NB4 (cell line): ENCODE measurements at regions not wholly inside any gene's neighbourhood (a gene's known extent, or its start where the extent isn't known, plus 50 kb on each side); places are given as distances from the start of the nearest gene placed in this dataset.

Experiments
- DNase-seq: peaks from one replicate; pipeline ENCODE4 v3.0.0; 2010; ENCODE audit warnings: low read depth
- H3K4me3 ChIP-seq: one replicate; pipeline ENCODE4 v1.5.1; 2011; ENCODE audit warnings: mild to moderate bottlenecking, low read depth, low read length, moderate library complexity
- MYC ChIP-seq: IDR thresholded peaks from 2 replicates; pipeline ENCODE4 v1.6.1; 2011; ENCODE audit warnings: low read depth, low read length
- POLR2A ChIP-seq: IDR thresholded peaks from 2 replicates; pipeline ENCODE4 v1.6.1; 2011; ENCODE audit warnings: mild to moderate bottlenecking; ENCODE audit not compliant: insufficient read length; ENCODE audit errors: extremely low read depth
- TF ChIP-seq, protein P1 (sequence below): IDR thresholded peaks from 2 replicates; pipeline ENCODE4 v1.6.1; 2011; ENCODE audit warnings: low read depth, low read length
- TF ChIP-seq, protein P2 (sequence below): IDR thresholded peaks from one replicate; pipeline ENCODE4 v1.5.1; 2012; ENCODE audit warnings: low read depth, low read length

DNA sequence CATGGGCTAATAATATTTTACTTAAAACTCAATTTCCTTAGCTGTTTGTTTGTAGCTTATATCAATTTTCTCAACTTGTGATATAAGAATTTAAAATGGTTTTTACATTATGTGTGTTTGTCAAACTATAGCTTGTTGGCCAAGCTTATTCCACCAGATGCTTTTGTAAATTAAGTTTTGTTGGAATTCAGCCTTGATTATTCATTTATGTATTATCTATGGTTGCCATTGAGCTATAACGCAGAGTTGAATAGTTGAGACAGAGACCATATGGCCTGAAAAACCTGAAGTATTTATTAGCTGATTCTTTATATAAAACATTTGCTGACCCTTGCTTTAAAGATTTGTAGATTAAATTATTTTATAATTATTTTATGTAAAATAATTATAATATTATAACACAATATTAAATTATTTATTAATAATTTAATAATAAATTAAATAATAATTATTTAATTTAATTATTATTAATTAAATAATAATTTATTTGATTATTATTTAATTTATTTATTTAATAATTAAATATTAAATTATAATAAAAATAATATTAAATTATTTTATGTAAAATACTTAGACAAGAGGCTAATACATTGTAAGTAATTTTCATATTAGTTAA lies 779.6 kb upstream of the NECTIN3 start:
- H3K4me3 ChIP-seq = no peak overlapping the region
- TF ChIP-seq, protein P1, sequence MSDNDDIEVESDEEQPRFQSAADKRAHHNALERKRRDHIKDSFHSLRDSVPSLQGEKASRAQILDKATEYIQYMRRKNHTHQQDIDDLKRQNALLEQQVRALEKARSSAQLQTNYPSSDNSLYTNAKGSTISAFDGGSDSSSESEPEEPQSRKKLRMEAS = no peak
- TF ChIP-seq MYC (no peak), POLR2A (no peak)
- TF ChIP-seq, protein P2, sequence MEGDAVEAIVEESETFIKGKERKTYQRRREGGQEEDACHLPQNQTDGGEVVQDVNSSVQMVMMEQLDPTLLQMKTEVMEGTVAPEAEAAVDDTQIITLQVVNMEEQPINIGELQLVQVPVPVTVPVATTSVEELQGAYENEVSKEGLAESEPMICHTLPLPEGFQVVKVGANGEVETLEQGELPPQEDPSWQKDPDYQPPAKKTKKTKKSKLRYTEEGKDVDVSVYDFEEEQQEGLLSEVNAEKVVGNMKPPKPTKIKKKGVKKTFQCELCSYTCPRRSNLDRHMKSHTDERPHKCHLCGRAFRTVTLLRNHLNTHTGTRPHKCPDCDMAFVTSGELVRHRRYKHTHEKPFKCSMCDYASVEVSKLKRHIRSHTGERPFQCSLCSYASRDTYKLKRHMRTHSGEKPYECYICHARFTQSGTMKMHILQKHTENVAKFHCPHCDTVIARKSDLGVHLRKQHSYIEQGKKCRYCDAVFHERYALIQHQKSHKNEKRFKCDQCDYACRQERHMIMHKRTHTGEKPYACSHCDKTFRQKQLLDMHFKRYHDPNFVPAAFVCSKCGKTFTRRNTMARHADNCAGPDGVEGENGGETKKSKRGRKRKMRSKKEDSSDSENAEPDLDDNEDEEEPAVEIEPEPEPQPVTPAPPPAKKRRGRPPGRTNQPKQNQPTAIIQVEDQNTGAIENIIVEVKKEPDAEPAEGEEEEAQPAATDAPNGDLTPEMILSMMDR = no peak
- DNase-seq = no peak

DNA sequence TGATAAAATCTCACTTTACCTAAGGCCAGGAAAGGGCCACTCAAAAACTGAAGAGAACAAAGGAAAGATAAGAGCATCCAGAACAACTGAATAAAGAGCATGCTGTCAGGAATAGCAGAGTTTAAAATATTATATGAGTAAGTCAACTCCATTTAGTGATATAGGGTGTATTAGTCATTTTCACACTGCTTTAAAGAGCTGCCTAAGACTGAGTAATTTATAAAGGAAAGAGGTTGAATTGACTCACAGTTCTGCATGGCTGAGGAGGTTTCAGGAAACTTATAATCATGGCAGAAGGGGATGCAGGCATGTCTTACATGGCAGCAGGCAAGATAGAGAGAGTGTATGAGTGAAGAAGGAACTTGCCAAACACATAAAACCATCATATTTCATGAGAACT lies 778.0 kb upstream of the NECTIN3 start:
- no peak overlapping the region for H3K4me3 ChIP-seq
- TF ChIP-seq, protein P1 = no peak
- TF ChIP-seq, protein P2 = no peak
- no peak for TF ChIP-seq POLR2A
- no peak for DNase-seq

GRCh38 chr3:110296885-110297284 lies 774.7 kb upstream of the NECTIN3 start:
- no peak for DNase-seq
- no peak for TF ChIP-seq POLR2A
- TF ChIP-seq, protein P1 = no peak
- TF ChIP-seq, protein P2 = no peak
- no peak for TF ChIP-seq MYC
- no peak overlapping the region for H3K4me3 ChIP-seq

GRCh38 chr3:110301781-110302180 lies 769.8 kb upstream of the NECTIN3 start:
- no peak for TF ChIP-seq POLR2A
- TF ChIP-seq, protein P2 = no peak
- no peak overlapping the region for H3K4me3 ChIP-seq
- no peak for DNase-seq

GRCh38 chr3:110307065-110307809 lies 764.4 kb upstream of the NECTIN3 start:
- no peak overlapping the region for H3K4me3 ChIP-seq
- no peak for DNase-seq
- no peak for TF ChIP-seq POLR2A
- TF ChIP-seq, protein P2 = no peak
- TF ChIP-seq MYC = no peak
- TF ChIP-seq, protein P1 = no peak

DNA sequence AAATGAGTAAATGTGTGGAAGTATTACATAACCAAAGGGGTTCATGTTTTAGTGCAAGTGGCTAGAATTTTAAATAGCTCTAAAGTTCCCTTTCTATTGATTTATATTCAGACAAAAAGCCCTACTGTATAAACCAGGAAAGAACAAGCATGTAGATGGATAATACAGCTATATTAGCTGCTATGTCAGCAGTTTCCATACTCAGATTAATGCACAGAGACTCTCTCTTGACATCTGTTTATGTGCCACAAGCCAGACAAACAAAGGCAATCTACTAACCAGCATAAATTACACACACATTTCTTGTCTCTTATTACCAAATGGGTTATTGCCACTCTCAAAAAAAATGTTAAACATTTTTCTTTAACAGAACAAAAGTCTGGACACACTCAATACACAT lies 760.1 kb upstream of the NECTIN3 start:
- TF ChIP-seq, protein P1 = no peak
- no peak for TF ChIP-seq MYC
- TF ChIP-seq POLR2A = no peak
- TF ChIP-seq, protein P2 = no peak
- no peak for DNase-seq
- H3K4me3 ChIP-seq = no peak overlapping the region
